HuH-7 (cell line): ENCODE measurements at regions not wholly inside any gene's neighbourhood (a gene's known extent, or its start where the extent isn't known, plus 50 kb on each side); places are given as distances from the start of the nearest gene placed in this dataset.

Source experiments
- DNase-seq: peaks from one replicate; pipeline ENCODE4 v3.0.0; 2011; ENCODE audit warnings: low spot score

- DNase-seq, result no peak
Measured at GRCh38 chr11:10641912-10642697, 51.5 kb downstream of the IRAG1 start.

DNA sequence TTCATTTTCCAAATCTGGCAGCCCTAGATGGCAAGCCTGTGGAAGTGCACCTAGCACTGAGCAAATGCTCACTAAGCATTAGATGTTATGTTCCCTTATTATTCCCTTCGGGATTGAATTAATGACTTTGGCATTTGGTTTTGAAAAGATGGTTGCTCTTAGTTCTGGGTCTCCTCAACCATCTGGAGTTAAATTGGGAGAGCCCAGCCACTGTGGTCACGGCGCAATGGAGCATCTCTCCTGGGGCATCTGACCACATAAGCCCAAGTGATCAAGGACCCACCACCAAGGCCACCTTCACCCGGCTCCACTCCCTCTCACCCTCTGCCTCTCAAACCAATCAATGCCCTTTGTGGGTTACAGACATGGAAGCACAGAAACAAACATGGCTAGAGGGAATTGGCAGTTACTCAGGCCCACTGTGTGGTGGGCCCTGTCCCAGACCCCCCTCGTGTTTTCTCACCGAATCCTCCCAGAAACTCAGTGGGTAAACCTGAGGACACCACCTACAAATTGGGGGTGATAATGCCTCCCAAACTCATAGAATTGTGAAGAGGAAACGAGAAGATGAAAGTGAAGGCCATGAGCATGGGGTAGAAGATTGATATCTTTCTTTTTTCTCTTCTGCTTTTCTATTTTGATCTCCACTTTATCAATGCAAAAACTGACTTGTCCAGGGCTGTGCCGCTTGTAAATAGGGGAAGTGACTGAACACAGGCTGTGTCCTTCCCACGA lies 52.2 kb downstream of the IRAG1 start:
- DNase-seq, result no peak

DNA sequence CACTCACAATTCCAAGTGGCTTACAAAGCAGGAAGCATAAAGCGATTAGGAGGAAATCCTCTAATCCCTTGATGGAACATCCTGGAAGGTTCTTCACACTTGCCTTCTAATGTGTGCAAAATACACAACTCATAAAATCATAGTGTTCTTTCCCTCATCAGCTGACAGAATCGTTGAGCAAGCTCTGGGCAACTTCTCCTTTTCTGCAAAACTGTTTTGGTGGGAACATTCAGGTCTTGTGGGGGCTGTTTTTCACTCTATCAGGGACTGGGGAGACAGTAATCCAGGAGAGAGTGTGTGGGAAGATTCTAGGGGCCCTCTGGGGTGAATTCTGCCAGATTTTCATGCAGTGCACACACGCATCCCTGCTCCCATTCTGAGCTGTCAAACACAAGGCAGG lies 53.2 kb downstream of the IRAG1 start:
- DNase-seq, result no peak

DNA sequence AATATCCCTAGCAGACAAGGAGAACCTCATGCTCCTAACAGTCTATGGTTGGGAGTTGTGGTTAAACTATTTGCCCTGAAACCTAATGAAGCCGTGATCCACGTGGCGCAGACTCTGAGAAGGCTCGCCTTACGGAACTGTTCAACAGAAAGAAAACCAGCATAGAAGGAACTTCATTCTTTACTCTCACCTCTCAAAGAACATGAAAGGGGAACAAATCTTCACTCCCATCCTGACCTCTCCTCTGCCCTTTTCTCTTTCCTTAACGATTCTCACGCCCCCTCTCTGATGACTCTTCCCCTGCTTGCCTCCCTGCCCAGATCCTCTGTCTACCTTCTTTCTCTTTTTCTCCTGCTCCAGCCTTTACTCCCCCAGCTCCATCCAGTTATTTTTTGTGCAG lies 54.2 kb downstream of the IRAG1 start:
- DNase-seq, result no peak

DNA sequence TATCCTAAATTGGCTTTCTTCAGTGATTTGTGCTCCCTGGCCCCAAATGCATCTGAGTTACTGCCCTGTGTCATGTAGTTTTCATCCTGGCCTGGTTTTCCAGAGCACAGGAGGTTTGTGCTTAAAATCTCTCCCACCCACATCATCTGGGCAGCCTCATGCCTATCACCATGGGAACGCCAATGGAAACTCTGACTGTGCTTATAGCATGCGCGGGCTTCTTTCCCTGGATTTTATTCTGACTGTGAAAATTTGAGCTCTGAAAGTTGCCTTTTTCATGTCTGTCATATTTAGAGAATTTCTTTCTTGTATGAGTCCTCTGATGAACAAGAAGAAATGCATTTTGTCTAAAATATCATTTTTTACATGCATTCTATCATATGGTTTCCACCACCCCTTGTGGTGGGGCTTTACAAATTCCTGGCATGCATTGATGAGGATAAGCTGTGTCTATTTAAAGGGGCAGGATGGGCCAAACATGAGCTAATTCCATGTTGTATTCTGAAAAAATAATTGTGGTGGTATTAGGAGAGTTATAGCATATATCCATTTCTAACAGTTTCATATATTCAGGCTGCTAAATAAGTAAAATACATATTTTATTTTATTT lies 55.1 kb downstream of the IRAG1 start:
- DNase-seq, result no peak

DNA sequence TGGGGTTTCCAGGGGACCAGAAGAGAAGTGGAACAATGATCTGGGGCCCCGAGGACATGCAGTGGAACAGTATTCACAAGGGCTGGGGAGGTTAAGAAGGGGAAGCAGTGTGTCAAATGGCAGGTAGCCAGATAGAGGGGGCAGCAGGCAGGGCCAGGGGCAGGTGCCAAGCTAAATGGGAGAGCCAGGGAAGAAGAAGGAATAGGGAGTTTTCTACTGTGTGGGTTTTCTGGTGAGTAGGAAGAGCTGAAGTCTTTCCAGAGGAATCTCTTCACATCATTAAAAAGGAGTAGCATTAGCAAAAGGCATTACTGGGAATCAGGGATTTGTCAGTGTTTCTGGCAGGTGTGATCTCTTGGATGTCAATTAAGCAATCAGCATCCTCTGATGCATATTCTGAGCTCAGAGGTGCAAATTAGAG lies 55.8 kb downstream of the IRAG1 start:
- DNase-seq, result no peak

DNA sequence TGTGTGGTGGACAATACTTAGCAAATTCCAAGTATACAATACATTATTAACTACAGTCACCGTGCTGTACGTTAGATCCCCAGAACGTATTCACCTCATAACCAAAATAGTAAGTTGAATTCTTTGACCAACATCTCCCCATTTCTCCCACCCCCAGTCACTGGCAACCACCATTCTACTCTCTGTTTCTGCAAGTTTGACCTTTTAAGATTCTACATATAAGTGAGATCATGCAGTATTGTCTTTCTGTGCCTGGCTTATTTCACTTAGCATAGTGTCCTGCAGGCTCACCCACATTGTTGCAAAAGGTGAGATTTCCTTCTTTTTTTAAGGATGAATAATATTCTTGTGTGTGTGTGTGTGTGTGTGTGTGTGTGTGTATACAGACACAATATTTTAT lies 59.1 kb downstream of the IRAG1 start:
- DNase-seq, result no peak

DNA sequence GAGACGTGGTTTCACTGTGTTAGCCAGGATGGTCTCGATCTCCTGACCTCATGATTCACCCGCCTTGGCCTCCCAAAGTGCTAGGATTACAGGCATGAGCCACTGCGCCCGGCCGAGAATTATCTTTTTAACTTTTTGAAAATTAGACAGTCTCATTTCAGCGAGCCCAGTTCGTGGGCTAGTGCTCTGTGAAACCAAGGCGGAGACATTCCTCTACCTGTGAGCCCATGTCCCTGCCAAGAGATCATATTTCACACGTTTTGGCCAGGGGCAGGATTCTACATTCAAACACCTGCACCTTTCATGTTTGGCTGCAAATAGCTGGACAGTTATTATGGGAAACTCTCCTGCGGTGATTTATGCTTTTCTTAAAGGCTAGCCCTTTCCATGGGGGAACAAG lies 60.3 kb downstream of the IRAG1 start:
- no peak for DNase-seq

DNA sequence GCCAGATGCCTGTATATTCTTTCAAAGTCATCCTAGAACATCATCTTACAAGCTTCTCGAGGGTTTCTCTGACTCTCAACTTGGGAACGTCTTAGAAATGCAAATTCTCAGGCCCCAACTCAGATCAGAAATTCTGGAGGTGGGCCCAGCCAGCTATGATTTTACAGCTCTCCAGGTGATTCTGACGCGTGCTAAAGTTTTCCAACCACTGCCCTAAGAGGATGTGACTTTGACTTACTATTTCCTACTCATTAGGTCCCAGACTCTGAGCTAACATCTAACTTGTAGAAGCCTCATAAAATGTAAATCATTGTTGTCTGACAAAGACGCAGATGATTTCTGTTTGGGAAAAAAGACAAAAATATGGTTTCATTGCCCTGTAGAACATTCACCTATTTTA lies 61.1 kb downstream of the IRAG1 start:
- DNase-seq, result no peak

GRCh38 chr11:10631761-10632160 lies 61.8 kb downstream of the IRAG1 start:
- no peak for DNase-seq

GRCh38 chr11:10629411-10630002 lies 61.0 kb upstream of the LYVE1 start:
- DNase-seq, result no peak

DNA sequence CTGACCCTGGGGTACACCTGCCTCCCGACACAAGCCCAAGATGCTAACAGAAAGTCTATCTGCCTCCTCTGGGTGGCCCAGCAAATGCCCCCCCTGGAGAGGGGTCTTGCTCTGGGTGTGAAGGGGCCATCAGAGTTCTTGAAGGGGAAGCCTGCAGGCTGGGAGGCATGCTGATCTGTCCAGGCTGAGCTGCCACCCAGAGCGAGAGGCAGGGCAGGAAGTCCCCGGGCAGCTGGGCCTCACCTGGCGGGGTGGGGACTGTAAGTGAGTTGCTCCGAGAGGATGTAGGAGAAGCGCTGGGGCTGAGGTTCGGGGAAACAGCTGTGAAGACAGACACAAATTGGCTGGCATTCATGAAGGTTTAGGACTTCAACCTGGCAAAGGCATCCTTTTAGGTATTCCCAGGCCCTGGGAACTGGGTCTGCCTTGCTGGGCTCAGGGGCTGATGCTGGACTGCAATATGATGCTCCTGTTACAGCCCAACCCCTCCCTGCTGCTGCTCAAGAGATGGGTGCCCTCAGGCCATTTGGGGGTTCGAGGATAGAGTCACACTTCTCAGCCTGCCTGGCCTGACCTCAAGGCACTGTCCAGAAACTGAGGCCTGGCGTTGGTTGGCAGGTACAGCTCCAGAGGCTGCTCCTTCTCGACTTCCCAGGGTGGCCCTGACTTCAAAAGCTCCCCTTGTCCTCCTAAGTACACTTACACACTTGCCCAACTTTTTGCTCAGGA lies 60.2 kb upstream of the LYVE1 start:
- DNase-seq, result no peak

DNA sequence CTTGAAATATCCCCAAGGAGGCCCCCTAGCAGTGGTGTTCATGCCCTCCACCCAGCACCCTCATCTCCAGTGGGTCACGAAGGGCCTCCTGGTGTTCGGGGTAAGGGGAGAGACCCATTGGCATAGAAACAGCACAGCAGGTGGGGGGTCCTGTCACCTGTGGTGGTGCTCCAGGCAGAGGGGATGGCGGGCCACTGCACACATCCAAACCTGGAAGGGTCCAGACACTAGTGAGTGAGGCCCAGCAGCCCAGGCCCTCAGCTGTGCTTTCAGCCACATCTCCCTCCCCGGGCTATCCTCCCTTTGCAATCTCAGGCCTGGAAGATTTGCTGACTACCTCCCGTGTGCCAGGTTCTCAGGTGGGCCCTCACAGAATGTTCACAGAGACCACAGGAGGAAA lies 59.4 kb upstream of the LYVE1 start:
- no peak for DNase-seq

DNA sequence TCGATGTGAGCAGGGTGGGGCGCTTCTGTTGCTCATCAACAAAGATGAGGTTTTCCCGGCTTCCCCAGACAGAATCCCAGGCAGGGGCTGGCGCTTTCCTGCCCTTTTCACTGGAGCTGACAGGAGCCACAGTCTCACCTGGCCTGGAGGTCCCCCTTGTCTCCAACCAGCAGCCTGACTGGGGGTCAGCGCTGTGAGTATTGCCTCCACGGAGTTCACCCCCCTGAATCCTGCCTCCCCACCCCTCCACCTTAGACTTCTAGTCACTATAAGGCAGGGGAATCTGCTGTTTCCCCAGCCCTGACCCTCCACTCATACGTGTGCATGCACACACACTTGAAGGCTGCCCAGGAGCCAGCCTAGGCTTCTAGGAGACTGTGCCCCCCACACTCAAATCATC lies 58.8 kb upstream of the LYVE1 start:
- no peak for DNase-seq

DNA sequence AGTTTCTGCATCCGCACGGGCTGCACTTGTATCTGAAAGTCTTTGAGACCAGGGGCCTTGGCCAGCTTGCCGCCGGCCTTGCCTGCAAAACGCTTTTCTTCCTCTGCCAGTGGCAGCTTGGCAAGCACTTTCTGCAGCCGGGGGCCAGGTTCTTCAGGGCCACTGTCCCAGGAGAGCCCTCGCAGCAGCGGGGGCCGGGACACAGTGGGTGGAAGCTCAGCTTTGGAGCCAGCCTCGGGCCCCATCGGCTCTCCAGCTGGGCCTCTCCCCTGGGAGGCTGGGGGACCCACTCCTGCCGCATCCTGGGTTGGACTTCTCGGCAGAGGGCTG lies 57.5 kb upstream of the LYVE1 start:
- DNase-seq, result no peak

GRCh38 chr11:10625281-10625981 lies 57.0 kb upstream of the LYVE1 start:
- DNase-seq, result no peak

- DNase-seq, result peak; percentile 45
Measured at GRCh38 chr11:10623797-10624761, 55.6 kb upstream of the LYVE1 start.

DNA sequence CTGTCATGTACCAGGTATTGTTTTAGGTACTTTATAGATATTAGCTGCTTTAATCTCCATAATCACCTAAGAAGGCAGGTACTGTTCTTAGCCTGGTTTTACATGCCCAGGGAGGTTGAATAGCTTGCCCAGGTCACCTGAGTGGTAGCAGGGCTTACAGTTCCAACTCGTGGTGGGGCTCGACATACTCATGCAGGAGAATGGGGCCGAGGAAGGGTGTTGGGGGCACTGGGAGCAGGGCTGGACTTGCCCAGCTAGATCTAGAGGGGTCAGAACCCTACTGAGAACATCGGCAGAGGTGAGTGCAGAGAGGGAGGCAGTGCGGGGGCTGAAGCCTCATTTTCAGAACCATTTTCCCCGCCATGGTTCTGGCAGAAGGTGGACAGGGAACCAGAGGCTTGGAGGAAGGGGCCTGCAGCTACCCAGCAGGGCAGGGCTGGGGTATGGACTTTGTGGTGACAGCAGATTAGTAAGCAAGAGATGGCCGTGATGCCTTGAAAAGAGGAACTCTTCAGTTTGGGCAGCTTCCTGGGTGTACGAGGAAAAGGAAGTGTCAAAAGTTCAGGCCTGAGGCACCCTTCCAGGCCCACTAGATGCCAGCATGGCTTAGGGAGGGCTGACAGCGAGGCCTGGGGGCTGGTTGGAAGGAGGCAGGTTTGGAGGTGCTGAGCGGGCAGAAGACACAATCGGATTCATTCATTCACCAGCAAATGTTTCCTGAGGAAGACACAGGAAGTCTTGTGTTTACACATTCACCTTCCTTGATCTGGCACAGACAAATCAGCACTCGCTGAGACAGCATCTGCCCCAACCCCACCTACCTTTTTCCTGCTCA lies 54.7 kb upstream of the LYVE1 start:
- DNase-seq, result no peak

DNA sequence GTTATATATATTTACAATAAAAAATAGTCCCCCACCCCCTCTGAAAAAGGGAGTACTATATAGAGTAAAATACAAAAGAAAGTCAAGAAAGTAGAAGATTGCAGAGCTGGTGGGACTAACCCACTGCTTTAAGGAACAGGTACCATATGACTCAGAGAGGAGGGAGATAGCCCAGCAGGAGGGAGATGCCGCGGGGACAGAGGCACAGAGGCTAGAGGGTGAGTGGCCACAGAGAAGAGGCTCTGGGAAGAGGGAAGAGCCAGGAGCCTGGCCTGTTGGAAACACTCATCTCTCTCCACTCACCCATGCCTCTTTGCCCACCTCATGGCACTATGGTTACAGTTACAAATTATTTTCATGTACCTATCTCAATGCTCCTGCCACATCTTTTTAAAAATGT lies 53.6 kb upstream of the LYVE1 start:
- no peak for DNase-seq
